ENCODE measurements at regions not wholly inside any gene's neighbourhood (a gene's known extent, or its start where the extent isn't known, plus 50 kb on each side); places are given as distances from the start of the nearest gene placed in this dataset.

DNA sequence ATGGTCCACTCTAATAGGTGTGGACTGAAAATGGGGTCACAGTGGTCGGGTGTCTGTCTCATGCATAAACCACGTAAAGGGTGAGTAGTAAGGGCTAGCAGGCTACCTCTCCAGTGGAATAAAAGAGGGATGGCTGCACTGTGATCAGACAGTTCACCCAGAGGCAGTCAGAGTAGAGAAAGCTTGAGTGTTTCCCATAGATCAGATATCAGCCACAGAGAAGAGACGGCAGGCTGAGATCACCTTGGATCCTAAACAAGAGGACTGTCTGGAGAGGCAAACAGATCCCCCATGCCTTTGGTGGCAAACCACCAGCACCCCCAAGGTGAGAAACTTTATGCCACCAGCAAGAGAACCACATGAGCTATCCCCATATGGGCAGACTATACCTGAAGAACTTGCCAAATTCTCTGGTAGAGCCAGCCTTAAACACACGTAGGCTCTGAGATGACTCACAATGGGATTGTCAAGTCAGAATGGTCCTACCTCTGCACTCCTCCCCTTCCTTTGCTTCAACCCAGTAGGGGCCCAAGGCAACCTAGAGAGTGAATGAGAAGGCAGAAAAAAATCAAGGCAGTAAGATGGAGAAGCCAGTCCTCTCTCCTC lies 205.2 kb upstream of the MAP3K1 start:
- Histone ChIP-seq H3K4me3 (ENCODE audit: low read length) (no peak overlapping the region), H3K9ac (ENCODE audit: low read length) (no peak overlapping the region), H3K36me3 (ENCODE audit: control insufficient read depth, low read depth, low read length) (no peaks in the 10 kb centered on the region), H3K9me3 (ENCODE audit: control insufficient read depth, low read depth, low read length) (peaks cover 10% of the 10 kb centered on the region), H3K27me3 (ENCODE audit: control insufficient read depth, insufficient read depth, low read length) (no peaks in the 10 kb centered on the region), H3K27ac (ENCODE audit: low read length) (no peak overlapping the region), H3K4me1 (ENCODE audit: control insufficient read depth, low read depth, low read length) (peaks cover 17% of the 10 kb centered on the region)

- no peak overlapping the region for H3K27ac ChIP-seq (ENCODE audit: low read length)
- no peak overlapping the region for H3K4me3 ChIP-seq (ENCODE audit: low read length)
- no peaks in the 10 kb centered on the region for H3K27me3 ChIP-seq (ENCODE audit: control insufficient read depth, insufficient read depth, low read length)
- H3K4me1 ChIP-seq (ENCODE audit: control insufficient read depth, low read depth, low read length), result peaks cover 16% of the 10 kb centered on the region
- H3K9ac ChIP-seq (ENCODE audit: low read length), result no peak overlapping the region
- H3K9me3 ChIP-seq (ENCODE audit: control insufficient read depth, low read depth, low read length), result peaks cover 10% of the 10 kb centered on the region
- no peaks in the 10 kb centered on the region for H3K36me3 ChIP-seq (ENCODE audit: control insufficient read depth, low read depth, low read length)
These were observed 207.0 kb upstream of the MAP3K1 start for GRCh38 chr5:56608217-56608925.

DNA sequence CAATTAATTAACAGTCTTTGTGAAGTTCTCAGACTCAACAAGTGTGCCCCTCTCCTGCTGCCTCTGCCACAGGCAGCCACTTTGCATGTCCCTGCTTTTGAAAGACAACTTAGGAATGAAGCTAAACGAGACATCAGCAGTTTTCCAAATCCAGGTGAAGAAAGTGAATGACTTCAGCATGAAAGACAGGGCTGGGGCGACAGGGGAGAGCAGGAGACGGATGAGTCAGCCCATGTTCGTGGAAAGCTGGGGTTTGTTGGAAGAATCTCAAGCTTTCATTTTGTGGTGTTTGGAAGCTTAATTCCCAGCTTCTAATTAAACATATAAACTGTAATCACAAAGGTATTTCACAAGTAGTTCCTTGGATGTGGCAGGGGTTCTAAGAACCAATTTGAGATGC lies 207.8 kb upstream of the MAP3K1 start:
- H3K27ac ChIP-seq (ENCODE audit: low read length), result no peak overlapping the region
- H3K27me3 ChIP-seq (ENCODE audit: control insufficient read depth, insufficient read depth, low read length), result no peaks in the 10 kb centered on the region
- no peak overlapping the region for H3K9ac ChIP-seq (ENCODE audit: low read length)
- peaks cover 10% of the 10 kb centered on the region for H3K9me3 ChIP-seq (ENCODE audit: control insufficient read depth, low read depth, low read length)
- peaks cover 16% of the 10 kb centered on the region for H3K4me1 ChIP-seq (ENCODE audit: control insufficient read depth, low read depth, low read length)
- no peak overlapping the region for H3K4me3 ChIP-seq (ENCODE audit: low read length)
- H3K36me3 ChIP-seq (ENCODE audit: control insufficient read depth, low read depth, low read length), result no peaks in the 10 kb centered on the region

- no peak overlapping the region for H3K27ac ChIP-seq (ENCODE audit: low read length)
- peaks cover 16% of the 10 kb centered on the region for H3K4me1 ChIP-seq (ENCODE audit: control insufficient read depth, low read depth, low read length)
- H3K9ac ChIP-seq (ENCODE audit: low read length), result no peak overlapping the region
- no peaks in the 10 kb centered on the region for H3K36me3 ChIP-seq (ENCODE audit: control insufficient read depth, low read depth, low read length)
- no peaks in the 10 kb centered on the region for H3K27me3 ChIP-seq (ENCODE audit: control insufficient read depth, insufficient read depth, low read length)
- no peak overlapping the region for H3K4me3 ChIP-seq (ENCODE audit: low read length)
- peaks cover 10% of the 10 kb centered on the region for H3K9me3 ChIP-seq (ENCODE audit: control insufficient read depth, low read depth, low read length)
These were observed 208.3 kb upstream of the MAP3K1 start for GRCh38 chr5:56607074-56607473.

DNA sequence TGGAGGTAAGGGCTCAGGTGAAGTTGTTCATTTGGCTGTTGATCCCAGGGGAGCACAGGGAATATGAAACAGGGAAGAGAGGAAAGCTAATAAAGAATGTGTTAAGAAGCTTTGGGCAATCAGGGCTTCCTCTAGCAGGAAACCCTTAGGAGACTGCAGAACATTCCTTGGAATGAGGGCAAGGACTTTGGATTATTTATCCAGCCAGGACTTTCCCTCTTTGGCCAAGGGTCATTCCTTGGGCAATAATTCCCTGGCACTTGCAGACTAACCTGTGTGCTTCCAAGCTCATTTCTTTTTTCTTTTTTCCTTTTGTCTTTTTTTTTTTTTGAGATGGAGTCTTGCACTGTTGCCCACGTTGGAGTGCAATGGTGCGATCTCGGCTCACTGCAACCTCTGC lies 209.2 kb upstream of the MAP3K1 start:
- H3K4me3 ChIP-seq (ENCODE audit: low read length), result no peak overlapping the region
- H3K27me3 ChIP-seq (ENCODE audit: control insufficient read depth, insufficient read depth, low read length), result no peaks in the 10 kb centered on the region
- H3K36me3 ChIP-seq (ENCODE audit: control insufficient read depth, low read depth, low read length), result no peaks in the 10 kb centered on the region
- peaks cover 16% of the 10 kb centered on the region for H3K4me1 ChIP-seq (ENCODE audit: control insufficient read depth, low read depth, low read length)
- no peak overlapping the region for H3K9ac ChIP-seq (ENCODE audit: low read length)
- H3K27ac ChIP-seq (ENCODE audit: low read length), result no peak overlapping the region
- H3K9me3 ChIP-seq (ENCODE audit: control insufficient read depth, low read depth, low read length), result peaks cover 1% of the 10 kb centered on the region

DNA sequence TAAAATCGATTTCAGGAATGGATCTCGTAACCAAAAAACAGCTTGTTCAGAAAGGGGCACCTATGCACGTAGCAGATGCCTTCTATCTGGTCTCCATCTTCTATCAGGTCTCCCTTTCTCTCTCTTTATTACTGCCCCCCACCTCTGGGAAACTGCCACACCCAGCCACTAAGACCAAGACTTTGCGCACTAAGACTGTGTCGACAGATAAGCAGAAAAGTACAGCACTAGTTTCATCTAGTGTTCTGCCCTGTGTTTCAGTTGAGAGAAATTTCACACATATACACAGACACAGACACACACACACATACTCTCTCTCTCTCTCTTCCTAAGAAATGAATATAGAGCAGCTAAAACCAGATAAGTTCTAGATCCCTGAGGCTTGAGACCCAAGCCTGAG lies 210.1 kb upstream of the MAP3K1 start:
- Histone ChIP-seq H3K4me3 (ENCODE audit: low read length) (no peak overlapping the region), H3K9ac (ENCODE audit: low read length) (no peak overlapping the region), H3K9me3 (ENCODE audit: control insufficient read depth, low read depth, low read length) (no peaks in the 10 kb centered on the region), H3K4me1 (ENCODE audit: control insufficient read depth, low read depth, low read length) (peaks cover 16% of the 10 kb centered on the region), H3K27ac (ENCODE audit: low read length) (no peak overlapping the region), H3K27me3 (ENCODE audit: control insufficient read depth, insufficient read depth, low read length) (no peaks in the 10 kb centered on the region), H3K36me3 (ENCODE audit: control insufficient read depth, low read depth, low read length) (no peaks in the 10 kb centered on the region)

- Histone ChIP-seq H3K27ac (ENCODE audit: low read length) (no peak overlapping the region), H3K4me3 (ENCODE audit: low read length) (no peak overlapping the region), H3K9ac (ENCODE audit: low read length) (no peak overlapping the region), H3K27me3 (ENCODE audit: control insufficient read depth, insufficient read depth, low read length) (no peaks in the 10 kb centered on the region), H3K9me3 (ENCODE audit: control insufficient read depth, low read depth, low read length) (no peaks in the 10 kb centered on the region), H3K4me1 (ENCODE audit: control insufficient read depth, low read depth, low read length) (no peaks in the 10 kb centered on the region), H3K36me3 (ENCODE audit: control insufficient read depth, low read depth, low read length) (no peaks in the 10 kb centered on the region)
These were observed 213.7 kb upstream of the MAP3K1 start for GRCh38 chr5:56601641-56602071.

DNA sequence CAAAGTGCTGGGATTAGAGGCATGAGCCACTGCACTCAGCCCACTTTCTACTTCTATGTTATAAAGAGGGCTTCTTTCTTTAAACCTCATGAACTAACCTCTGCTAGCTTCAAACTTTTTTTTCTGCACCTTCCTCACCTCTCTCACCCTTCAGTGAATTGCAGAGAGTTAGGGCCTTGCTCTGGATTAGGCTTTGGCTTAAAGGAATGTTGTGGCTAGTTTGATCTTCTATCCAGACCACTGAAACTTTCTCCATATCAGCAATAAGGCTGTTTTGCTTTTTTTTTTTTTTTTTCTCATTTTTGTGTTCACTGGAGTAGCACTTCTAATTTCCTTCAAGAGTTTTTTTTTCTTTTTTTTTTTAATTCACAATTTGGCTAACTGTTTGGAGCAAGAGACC lies 216.4 kb upstream of the MAP3K1 start:
- H3K9ac ChIP-seq (ENCODE audit: low read length), result no peak overlapping the region
- no peaks in the 10 kb centered on the region for H3K27me3 ChIP-seq (ENCODE audit: control insufficient read depth, insufficient read depth, low read length)
- H3K4me3 ChIP-seq (ENCODE audit: low read length), result no peak overlapping the region
- H3K36me3 ChIP-seq (ENCODE audit: control insufficient read depth, low read depth, low read length), result no peaks in the 10 kb centered on the region
- H3K4me1 ChIP-seq (ENCODE audit: control insufficient read depth, low read depth, low read length), result no peaks in the 10 kb centered on the region
- H3K27ac ChIP-seq (ENCODE audit: low read length), result no peak overlapping the region
- no peaks in the 10 kb centered on the region for H3K9me3 ChIP-seq (ENCODE audit: control insufficient read depth, low read depth, low read length)

DNA sequence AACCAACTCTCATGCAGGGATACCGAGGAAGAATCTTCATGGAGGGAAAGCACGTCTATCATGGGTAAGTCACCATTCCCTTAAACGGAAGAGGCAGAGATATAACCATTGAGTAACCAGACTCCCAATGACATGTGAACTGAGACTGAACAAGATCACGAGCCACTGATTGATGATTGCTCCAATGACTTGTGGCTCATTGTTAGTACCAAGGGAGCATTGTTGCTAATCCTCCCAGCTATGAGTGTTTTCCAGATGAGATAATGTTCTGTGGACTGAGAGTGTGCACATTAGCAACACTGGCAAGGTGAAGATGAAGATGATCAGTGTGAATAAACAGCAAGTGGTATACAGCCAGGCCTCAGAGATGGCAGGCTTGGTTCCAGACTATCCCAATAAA lies 219.2 kb upstream of the MAP3K1 start:
- Histone ChIP-seq H3K36me3 (ENCODE audit: control insufficient read depth, low read depth, low read length) (no peaks in the 10 kb centered on the region), H3K27ac (ENCODE audit: low read length) (no peak overlapping the region), H3K9me3 (ENCODE audit: control insufficient read depth, low read depth, low read length) (no peaks in the 10 kb centered on the region), H3K4me1 (ENCODE audit: control insufficient read depth, low read depth, low read length) (no peaks in the 10 kb centered on the region), H3K27me3 (ENCODE audit: control insufficient read depth, insufficient read depth, low read length) (no peaks in the 10 kb centered on the region), H3K9ac (ENCODE audit: low read length) (no peak overlapping the region), H3K4me3 (ENCODE audit: low read length) (no peak overlapping the region)

DNA sequence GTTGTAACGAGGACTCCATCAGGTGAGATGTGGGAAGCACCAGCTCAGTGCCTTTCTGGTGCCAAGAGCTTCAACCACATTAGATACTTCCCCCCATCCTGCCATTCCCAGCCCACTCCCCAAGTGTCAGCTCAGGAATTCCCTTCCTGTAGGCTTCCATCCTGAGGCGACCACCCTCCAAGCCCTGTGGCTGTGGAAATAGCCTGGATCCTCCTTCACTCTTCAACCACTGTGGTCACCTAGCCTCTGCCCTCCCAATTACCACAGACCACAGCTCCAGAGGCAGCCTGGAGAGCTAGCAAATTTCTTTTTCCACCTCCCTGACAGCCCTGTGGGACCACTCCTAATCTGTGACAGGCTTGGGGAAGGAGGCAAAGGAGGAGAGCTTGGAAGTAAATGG lies 219.8 kb upstream of the MAP3K1 start:
- H3K9me3 ChIP-seq (ENCODE audit: control insufficient read depth, low read depth, low read length), result no peaks in the 10 kb centered on the region
- no peak overlapping the region for H3K9ac ChIP-seq (ENCODE audit: low read length)
- H3K27me3 ChIP-seq (ENCODE audit: control insufficient read depth, insufficient read depth, low read length), result no peaks in the 10 kb centered on the region
- H3K4me3 ChIP-seq (ENCODE audit: low read length), result no peak overlapping the region
- H3K27ac ChIP-seq (ENCODE audit: low read length), result no peak overlapping the region
- no peaks in the 10 kb centered on the region for H3K36me3 ChIP-seq (ENCODE audit: control insufficient read depth, low read depth, low read length)
- no peaks in the 10 kb centered on the region for H3K4me1 ChIP-seq (ENCODE audit: control insufficient read depth, low read depth, low read length)

DNA sequence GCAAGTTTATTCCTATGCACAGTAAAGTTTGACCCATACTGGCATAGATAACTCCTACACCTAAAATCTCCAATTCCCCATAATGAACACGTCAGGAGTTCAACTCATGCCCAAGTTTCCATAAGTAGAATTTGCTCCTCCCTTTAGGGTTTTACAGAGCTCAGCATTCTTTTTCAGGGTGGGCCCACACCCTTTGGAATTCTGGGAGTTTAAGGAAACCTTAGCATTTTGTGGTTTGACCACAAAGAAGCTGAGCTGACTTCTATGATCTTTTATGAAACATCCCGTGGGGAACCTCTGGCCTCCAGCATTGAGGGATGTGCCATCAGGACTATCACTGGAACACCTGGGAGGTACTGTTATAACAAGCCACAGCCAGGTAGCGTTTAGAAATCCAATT lies 220.6 kb upstream of the MAP3K1 start:
- Histone ChIP-seq H3K9me3 (ENCODE audit: control insufficient read depth, low read depth, low read length) (no peaks in the 10 kb centered on the region), H3K27me3 (ENCODE audit: control insufficient read depth, insufficient read depth, low read length) (no peaks in the 10 kb centered on the region), H3K36me3 (ENCODE audit: control insufficient read depth, low read depth, low read length) (no peaks in the 10 kb centered on the region), H3K4me1 (ENCODE audit: control insufficient read depth, low read depth, low read length) (no peaks in the 10 kb centered on the region), H3K9ac (ENCODE audit: low read length) (no peak overlapping the region), H3K27ac (ENCODE audit: low read length) (no peak overlapping the region), H3K4me3 (ENCODE audit: low read length) (no peak overlapping the region)

DNA sequence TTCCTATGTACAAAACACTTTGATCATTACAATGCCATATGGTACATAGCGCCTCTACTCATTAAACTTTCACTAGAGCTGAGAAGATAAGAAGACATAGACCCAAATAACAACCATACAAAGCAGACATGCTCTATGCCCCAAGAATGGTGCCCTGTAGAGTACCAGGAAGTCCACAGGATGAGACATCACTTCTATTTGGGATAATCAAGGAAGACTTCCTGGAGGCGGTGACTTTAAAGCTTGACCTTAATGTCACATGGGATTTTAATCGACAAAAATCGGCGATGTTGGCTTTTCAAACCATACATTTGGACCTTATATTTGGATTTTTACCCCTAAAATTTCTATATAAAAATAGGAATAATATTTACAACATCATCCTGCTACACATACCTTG lies 224.3 kb upstream of the MAP3K1 start:
- Histone ChIP-seq H3K4me3 (ENCODE audit: low read length) (no peak overlapping the region), H3K36me3 (ENCODE audit: control insufficient read depth, low read depth, low read length) (no peaks in the 10 kb centered on the region), H3K9me3 (ENCODE audit: control insufficient read depth, low read depth, low read length) (no peaks in the 10 kb centered on the region), H3K27ac (ENCODE audit: low read length) (no peak overlapping the region), H3K27me3 (ENCODE audit: control insufficient read depth, insufficient read depth, low read length) (no peaks in the 10 kb centered on the region), H3K4me1 (ENCODE audit: control insufficient read depth, low read depth, low read length) (no peaks in the 10 kb centered on the region), H3K9ac (ENCODE audit: low read length) (no peak overlapping the region)

Data from iPS-18a (cell line).